Endothelial cell of umbilical vein (primary cell): ENCODE measurements at regions not wholly inside any gene's neighbourhood (a gene's known extent, or its start where the extent isn't known, plus 50 kb on each side); places are given as distances from the start of the nearest gene placed in this dataset.

Source experiments
- CTCF ChIP-seq, 2 donors: IDR thresholded peaks; 1 replicate in 1 of 2; 2 replicates in 1 of 2; pipeline ENCODE4 v1.5.1; 2011; ENCODE audit warnings: low read length in 2 of 2, mild to moderate bottlenecking in 2 of 2, moderate library complexity in 2 of 2, control low read depth in 1 of 2, inconsistent platforms in 1 of 2, low read depth in 1 of 2; ENCODE audit not compliant: insufficient read depth in 1 of 2; ENCODE audit errors: extremely low read depth in 1 of 2
- EZH2 ChIP-seq: IDR thresholded peaks from 2 replicates; pipeline ENCODE4 v1.6.1; 2012; ENCODE audit warnings: borderline replicate concordance, low read depth, mild to moderate bottlenecking, moderate library complexity, low read length, inconsistent platforms; ENCODE audit not compliant: severe bottlenecking
- FOS ChIP-seq: IDR thresholded peaks from 2 replicates; pipeline ENCODE4 v1.6.1; 2011; ENCODE audit warnings: mild to moderate bottlenecking, low read length, moderate library complexity, borderline replicate concordance; ENCODE audit not compliant: insufficient read depth
- GATA2 ChIP-seq: IDR thresholded peaks from 2 replicates; pipeline ENCODE4 v1.7.0; 2011; ENCODE audit warnings: low read depth, mild to moderate bottlenecking, moderate library complexity, mixed read lengths, low read length; ENCODE audit not compliant: insufficient read length, insufficient read depth
- JUN ChIP-seq: IDR thresholded peaks from 2 replicates; pipeline ENCODE4 v1.6.1; 2011; ENCODE audit warnings: borderline replicate concordance, low read depth; ENCODE audit not compliant: insufficient read length, insufficient read depth
- MAX ChIP-seq: IDR thresholded peaks from 2 replicates; pipeline ENCODE4 v1.6.1; 2011; ENCODE audit not compliant: insufficient read depth, insufficient read length
- MYC ChIP-seq: IDR thresholded peaks from one replicate; pipeline ENCODE4 v1.6.1; 2011; ENCODE audit warnings: mild to moderate bottlenecking, low read depth, low read length
- POLR2A ChIP-seq: IDR thresholded peaks from 2 replicates; pipeline ENCODE4 v1.6.1; 2012; ENCODE audit warnings: low read depth, mild to moderate bottlenecking, control low read depth, low read length
- POLR2AphosphoS5 ChIP-seq: IDR thresholded peaks from 2 replicates; pipeline ENCODE4 v1.6.1; 2012; ENCODE audit warnings: low read depth, mild to moderate bottlenecking, control low read depth, low read length, moderate library complexity; ENCODE audit not compliant: insufficient read depth

GRCh38 chr2:6352247-6352646 is 513.5 kb downstream of the CMPK2 start:
- TF ChIP-seq CTCF (IDR thresholded peaks at IDR 0.05; ENCODE audit: extremely low read depth in 1 of 2, insufficient read depth in 1 of 2, low read depth in 1 of 2, low read length in 2 of 2) (no peak), EZH2 (no peak), JUN (no peak), POLR2AphosphoS5 (no peak), POLR2A (no peak), FOS (no peak), MAX (no peak), MYC (no peak), GATA2 (no peak)
